GM12875 (cell line): ENCODE measurements at regions not wholly inside any gene's neighbourhood (a gene's known extent, or its start where the extent isn't known, plus 50 kb on each side); places are given as distances from the start of the nearest gene placed in this dataset.

Experiments used
- H3K4me3 ChIP-seq: one replicate; pipeline ENCODE4 v1.5.1; 2011; ENCODE audit warnings: low read depth, low read length, control low read depth
- TF ChIP-seq, protein P1 (sequence below): IDR thresholded peaks from 2 replicates; pipeline ENCODE4 v1.5.1; 2011; ENCODE audit warnings: low read depth, mild to moderate bottlenecking, control low read depth, inconsistent platforms, low read length, moderate library complexity, borderline replicate concordance; ENCODE audit not compliant: insufficient read depth

DNA sequence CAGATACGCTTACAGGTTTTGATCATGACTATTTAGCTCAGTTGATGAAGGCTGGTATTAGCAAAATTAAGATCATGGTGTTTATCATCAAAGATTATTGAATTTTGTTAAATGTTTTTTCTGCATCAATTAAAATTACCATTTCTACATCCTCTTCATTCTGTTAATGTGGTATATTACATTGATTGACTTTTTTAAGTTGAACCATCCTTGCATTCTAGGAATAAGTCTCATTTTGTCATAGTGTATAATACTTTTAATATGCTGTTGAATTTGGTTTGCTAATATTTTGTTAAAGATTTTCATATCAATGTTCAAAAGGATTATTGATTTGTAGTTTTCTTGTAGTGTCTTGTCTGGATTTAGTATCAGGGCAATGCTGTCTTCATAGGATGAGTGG is 142.4 kb downstream of the LYPLAL1 start:
- TF ChIP-seq, protein P1, sequence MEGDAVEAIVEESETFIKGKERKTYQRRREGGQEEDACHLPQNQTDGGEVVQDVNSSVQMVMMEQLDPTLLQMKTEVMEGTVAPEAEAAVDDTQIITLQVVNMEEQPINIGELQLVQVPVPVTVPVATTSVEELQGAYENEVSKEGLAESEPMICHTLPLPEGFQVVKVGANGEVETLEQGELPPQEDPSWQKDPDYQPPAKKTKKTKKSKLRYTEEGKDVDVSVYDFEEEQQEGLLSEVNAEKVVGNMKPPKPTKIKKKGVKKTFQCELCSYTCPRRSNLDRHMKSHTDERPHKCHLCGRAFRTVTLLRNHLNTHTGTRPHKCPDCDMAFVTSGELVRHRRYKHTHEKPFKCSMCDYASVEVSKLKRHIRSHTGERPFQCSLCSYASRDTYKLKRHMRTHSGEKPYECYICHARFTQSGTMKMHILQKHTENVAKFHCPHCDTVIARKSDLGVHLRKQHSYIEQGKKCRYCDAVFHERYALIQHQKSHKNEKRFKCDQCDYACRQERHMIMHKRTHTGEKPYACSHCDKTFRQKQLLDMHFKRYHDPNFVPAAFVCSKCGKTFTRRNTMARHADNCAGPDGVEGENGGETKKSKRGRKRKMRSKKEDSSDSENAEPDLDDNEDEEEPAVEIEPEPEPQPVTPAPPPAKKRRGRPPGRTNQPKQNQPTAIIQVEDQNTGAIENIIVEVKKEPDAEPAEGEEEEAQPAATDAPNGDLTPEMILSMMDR: no peak
- H3K4me3 ChIP-seq: no peak overlapping the region

GRCh38 chr1:219313961-219314360 is 140.3 kb downstream of the LYPLAL1 start:
- H3K4me3 ChIP-seq: no peak overlapping the region
- TF ChIP-seq, protein P1: no peak

GRCh38 chr1:219312967-219313366 is 139.3 kb downstream of the LYPLAL1 start:
- TF ChIP-seq, protein P1: no peak
- no peak overlapping the region for H3K4me3 ChIP-seq

GRCh38 chr1:219310181-219310728 is 136.6 kb downstream of the LYPLAL1 start:
- TF ChIP-seq, protein P1: no peak

DNA sequence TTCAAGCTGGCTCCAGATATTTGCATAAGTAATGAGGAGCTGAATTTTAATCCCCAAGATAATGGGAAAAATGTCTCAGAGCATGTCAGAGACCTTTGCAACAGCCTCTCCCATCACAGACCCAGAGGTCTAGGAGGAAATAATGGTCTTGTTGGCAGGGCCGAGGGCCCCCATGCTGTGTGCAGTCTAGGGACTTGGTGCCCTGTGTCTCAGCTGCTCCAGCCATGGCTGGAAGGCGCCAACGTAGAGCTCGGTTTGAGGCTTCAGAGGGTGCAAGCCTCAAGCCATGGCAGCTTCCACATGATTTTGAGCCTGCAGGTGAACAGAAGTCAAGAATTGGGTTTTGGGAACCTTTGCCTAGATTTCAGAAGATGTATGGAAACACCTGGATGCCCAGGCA is 134.7 kb downstream of the LYPLAL1 start:
- TF ChIP-seq, protein P1: no peak
- no peak overlapping the region for H3K4me3 ChIP-seq

More at GRCh38 chr1:219310181-219310728, 136.6 kb downstream of the LYPLAL1 start:
- no peak overlapping the region for H3K4me3 ChIP-seq

DNA sequence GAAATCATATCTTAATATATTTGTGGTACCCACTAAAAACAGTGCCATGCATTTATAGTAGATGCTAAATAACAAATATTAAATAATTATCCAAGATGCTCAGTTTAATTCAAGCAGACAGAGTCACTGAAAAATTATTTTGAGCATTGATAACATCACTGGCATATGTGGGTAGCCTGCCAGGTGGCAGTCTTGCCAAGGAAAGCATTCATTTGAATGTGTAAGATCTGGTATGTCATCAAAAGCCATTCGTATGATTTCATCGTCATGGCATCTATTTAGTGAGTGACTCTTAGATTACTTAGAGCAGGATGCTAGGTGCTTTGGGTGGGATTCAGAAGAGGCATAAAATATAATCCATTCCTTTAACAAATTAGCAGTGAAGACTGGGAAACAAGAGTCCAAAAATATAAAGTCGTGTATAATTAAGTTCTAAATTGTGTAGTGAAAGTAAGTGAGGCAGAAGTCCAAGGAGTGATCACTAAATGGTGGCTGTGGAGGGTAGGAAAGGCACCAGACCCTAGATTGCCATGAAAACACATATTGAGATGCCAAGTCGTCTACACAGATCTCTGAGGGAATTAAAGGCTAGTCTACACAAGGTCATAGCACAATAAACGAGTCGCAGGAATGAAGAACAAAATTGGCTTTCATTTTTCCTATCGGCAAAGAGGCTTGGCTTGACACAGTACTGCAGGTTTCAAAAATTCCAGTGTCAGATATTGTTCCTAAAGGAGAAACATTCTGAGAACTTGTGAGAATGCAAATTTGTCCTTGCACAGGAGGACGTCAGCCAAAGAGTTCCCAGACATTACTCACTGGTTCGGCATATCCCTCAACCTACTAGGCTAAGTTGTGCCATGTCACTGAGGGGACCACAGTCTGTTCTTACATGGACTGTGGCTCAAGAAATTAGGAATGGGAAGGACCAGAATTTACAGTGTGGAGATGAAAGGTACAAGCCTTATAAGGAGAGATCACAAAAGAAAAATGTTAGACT is 130.8 kb downstream of the LYPLAL1 start:
- TF ChIP-seq, protein P1: no peak

DNA sequence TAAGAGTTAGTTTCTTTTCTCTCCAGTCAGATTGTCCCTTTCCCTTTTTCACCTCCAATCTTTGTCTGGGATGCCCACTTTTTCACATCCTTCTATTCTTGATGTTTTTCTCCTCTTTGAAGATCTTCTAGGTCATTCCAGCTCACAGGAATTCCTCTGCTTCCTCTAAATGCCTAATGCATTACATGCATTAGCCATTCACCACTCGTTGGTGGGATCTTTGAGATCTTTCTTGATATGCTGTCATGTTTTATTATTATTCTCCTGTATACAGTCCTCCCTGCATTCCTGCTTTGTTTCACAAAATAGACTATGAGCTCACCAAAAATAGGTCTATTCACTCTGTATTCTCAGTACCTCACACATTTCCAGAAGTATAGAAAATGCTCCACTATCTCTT is 129.0 kb downstream of the LYPLAL1 start:
- no peak overlapping the region for H3K4me3 ChIP-seq
- TF ChIP-seq, protein P1: no peak

More for the DNA sequence above, 130.8 kb downstream of the LYPLAL1 start:
- no peak overlapping the region for H3K4me3 ChIP-seq
